NK-92 treated with Interleukin-12 subunit alpha and Interleukin-12 subunit beta, amount 100 ng/mL, for 24 hours (cell line): ENCODE measurements at regions not wholly inside any gene's neighbourhood (a gene's known extent, or its start where the extent isn't known, plus 50 kb on each side); places are given as distances from the start of the nearest gene placed in this dataset.
"Not testable (repeated sequence)": the region's sequence is repeated elsewhere in the genome, so short reads cannot be mapped to it uniquely, and the experiment has no call there.

Source experiments
- DNase-seq: peaks from one replicate; lab custom pipeline; 2025; lab: John Stamatoyannopoulos, UW

GRCh38 chr18:57881818-57882413, 78.8 kb upstream of the ATP8B1 start:
- DNase-seq, result peak; percentile 7

GRCh38 chr18:57879924-57880323, 76.8 kb upstream of the ATP8B1 start:
- not testable (repeated sequence) for DNase-seq

DNA sequence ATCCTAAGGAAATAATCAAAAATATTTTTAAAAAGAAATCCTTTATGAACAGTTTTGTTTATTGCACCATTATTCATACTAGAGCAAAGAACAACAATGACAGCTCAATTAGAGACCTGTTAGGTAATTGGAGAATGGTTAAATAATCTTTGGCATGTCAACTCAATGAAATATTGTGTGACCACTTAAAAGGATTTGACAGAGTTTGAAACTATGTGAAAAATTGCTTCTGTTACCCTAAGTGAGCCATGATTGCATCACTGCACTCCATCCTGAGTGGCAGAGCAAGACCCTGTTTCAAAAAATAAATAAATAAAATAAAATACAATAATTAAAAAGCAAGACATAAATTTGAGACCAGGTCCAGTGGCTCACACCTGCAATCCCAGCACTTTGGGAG, 66.1 kb upstream of the ATP8B1 start:
- DNase-seq, result no peak

GRCh38 chr18:57866355-57866754, 63.2 kb upstream of the ATP8B1 start:
- no peak for DNase-seq

- DNase-seq, result no peak
These were observed 61.6 kb upstream of the ATP8B1 start for GRCh38 chr18:57864615-57865121.

DNA sequence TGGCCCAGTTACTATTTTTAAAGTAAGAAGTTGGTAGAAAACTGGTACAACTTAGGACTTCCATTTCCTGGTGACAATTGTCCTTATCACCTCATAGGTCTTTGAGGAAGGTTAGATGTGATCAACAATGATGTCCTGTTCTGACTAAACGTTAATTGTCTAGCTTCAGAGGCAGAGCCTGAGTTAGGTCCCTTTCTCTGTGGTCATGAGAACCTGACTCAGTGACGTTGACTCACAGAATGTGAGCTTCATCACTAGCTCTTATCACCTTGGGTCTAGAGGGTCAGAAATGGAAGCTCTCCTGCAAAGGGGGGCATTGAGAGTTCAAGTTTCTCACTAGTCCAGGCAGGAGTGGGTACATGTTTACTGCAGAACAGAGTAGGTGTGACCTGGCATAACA, 60.6 kb upstream of the ATP8B1 start:
- DNase-seq, result no peak

DNA sequence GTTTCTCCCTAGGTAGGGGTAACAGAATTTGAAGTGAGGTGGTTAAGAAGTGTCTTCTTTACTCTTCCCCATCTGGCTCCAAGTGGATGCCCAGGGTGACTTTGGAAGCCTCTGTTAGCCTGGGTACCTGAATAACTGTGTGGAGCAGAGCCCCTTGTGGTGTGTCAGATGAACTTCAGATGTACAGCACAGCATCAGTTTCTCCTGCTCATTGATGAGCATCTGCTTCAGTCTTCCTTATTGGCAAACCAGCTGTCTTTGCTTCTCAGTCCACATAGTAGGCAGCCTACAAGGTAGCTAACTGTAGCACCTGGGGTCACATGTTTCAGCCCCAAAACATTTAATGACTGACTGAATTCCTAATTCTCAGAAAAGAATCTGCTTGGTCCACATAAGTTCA, 56.2 kb upstream of the ATP8B1 start:
- DNase-seq, result no peak

GRCh38 chr18:57856557-57857280, 53.6 kb upstream of the ATP8B1 start:
- DNase-seq, result no peak

GRCh38 chr18:57856128-57856527, 53.0 kb upstream of the ATP8B1 start:
- no peak for DNase-seq

- DNase-seq, result no peak
These were observed 52.4 kb upstream of the ATP8B1 start for GRCh38 chr18:57855551-57855950.

- DNase-seq, result no peak
These were observed 51.6 kb upstream of the ATP8B1 start for GRCh38 chr18:57854726-57855125.

DNA sequence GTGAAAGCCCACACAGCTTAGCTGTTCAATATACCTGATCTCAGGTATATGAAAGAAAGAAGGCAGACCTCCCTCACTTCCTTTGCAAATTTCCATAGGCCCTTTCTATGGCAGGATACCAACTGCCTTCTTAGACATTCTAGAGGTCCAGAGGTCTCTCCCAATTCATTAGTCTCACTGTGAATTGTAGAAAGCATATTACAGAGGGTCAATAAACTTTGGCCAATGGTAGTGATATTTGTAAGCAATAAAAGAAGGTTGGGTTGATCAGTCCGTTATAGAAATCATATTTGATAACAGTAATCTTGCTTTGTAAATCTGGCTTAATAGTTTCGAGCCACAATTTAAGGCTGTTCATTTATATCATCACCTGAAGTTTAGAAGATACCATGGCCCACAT, 50.7 kb upstream of the ATP8B1 start:
- DNase-seq, result no peak

DNA sequence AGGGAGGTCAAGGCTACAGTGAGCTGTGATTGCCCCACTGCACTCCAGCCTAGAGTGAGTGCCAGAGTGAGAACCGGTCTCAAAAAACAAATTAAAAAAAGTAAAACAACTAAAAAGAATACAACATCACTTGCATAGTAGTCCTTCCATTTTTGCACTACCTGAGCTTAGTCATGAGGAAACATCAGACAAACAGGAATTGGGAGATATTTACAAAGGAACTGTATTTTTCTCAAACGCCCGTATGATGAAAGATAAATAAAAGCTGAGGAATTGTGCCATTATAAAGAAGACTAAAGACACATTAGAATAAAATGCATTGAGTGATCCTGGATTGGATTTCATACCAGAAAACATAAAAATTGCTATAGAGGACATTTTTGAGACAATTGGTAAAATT, 50.0 kb upstream of the ATP8B1 start:
- DNase-seq, result no peak
